DND-41 (cell line): ENCODE measurements at regions not wholly inside any gene's neighbourhood (a gene's known extent, or its start where the extent isn't known, plus 50 kb on each side); places are given as distances from the start of the nearest gene placed in this dataset.

ENCODE experiments used
- EZH2 ChIP-seq: IDR thresholded peaks from 3 replicates; pipeline ENCODE4 v1.6.1; 2012; ENCODE audit warnings: borderline replicate concordance, low read depth, mild to moderate bottlenecking, moderate library complexity, low read length, inconsistent platforms; ENCODE audit not compliant: severe bottlenecking
- TF ChIP-seq, protein P1 (sequence below): IDR thresholded peaks from 2 replicates; pipeline ENCODE4 v1.5.1; 2012; ENCODE audit warnings: borderline replicate concordance, low read length, moderate library complexity, mild to moderate bottlenecking; ENCODE audit not compliant: poor library complexity, severe bottlenecking; ENCODE audit errors: extremely low read depth

DNA sequence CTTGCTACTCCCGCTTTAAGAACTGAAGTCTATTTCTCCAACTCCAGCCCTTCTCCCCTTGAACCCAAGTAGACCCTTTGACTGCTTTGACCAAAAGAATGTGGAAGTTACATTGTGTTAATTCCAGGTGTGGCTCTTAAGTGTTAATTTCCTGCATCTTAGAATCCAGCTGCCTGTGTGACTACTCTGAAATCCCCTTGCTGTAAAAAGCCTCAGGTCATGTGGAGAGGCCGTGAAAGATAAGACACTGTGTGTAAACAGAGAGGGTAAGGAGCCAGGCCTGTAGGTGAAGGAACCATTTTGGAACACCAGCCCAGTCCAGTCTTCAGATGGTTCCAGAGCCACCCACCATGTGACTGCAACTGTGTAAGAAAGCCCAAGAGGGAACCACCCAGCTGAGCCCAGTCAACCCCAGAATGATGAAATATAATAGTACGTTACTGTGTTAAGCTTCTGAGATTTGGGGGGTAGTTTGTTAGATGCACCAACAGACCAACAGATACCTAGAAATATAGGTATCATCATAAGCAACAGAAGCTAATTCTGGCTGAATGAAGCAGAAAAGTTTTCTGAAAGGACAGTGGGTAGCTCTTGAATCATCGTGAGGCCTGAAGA is 59.4 kb upstream of the CCDC112 start:
- TF ChIP-seq, protein P1, sequence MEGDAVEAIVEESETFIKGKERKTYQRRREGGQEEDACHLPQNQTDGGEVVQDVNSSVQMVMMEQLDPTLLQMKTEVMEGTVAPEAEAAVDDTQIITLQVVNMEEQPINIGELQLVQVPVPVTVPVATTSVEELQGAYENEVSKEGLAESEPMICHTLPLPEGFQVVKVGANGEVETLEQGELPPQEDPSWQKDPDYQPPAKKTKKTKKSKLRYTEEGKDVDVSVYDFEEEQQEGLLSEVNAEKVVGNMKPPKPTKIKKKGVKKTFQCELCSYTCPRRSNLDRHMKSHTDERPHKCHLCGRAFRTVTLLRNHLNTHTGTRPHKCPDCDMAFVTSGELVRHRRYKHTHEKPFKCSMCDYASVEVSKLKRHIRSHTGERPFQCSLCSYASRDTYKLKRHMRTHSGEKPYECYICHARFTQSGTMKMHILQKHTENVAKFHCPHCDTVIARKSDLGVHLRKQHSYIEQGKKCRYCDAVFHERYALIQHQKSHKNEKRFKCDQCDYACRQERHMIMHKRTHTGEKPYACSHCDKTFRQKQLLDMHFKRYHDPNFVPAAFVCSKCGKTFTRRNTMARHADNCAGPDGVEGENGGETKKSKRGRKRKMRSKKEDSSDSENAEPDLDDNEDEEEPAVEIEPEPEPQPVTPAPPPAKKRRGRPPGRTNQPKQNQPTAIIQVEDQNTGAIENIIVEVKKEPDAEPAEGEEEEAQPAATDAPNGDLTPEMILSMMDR: no peak
- no peak for TF ChIP-seq EZH2
